ENCODE measurements at regions not wholly inside any gene's neighbourhood (a gene's known extent, or its start where the extent isn't known, plus 50 kb on each side); places are given as distances from the start of the nearest gene placed in this dataset.

GRCh38 chr3:135837977-135838631 is 127.4 kb upstream of the PPP2R3A start:
- TF ChIP-seq POLR2A (IDR thresholded peaks at IDR 0.05; ENCODE audit: low read depth, low read length): no peak
- TF ChIP-seq TAF1 (IDR thresholded peaks at IDR 0.05; ENCODE audit: low read depth, low read length): no peak
- TF ChIP-seq POLR2AphosphoS5 (IDR thresholded peaks at IDR 0.05; ENCODE audit: low read depth, low read length): no peak
- no peak for TF ChIP-seq POU2F2 (IDR thresholded peaks at IDR 0.05; ENCODE audit: low read depth, low read length)
- TF ChIP-seq SPI1 (IDR thresholded peaks at IDR 0.05; ENCODE audit: low read depth, low read length): no peak

All from GM12891 (cell line).